ENCODE measurements at regions not wholly inside any gene's neighbourhood (a gene's known extent, or its start where the extent isn't known, plus 50 kb on each side); places are given as distances from the start of the nearest gene placed in this dataset.
A peak's percentile ranks its signal among the peaks of the same experiment; 100 is the strongest.
"Not testable (repeated sequence)": the region's sequence is repeated elsewhere in the genome, so short reads cannot be mapped to it uniquely, and the experiment has no call there.

DNA sequence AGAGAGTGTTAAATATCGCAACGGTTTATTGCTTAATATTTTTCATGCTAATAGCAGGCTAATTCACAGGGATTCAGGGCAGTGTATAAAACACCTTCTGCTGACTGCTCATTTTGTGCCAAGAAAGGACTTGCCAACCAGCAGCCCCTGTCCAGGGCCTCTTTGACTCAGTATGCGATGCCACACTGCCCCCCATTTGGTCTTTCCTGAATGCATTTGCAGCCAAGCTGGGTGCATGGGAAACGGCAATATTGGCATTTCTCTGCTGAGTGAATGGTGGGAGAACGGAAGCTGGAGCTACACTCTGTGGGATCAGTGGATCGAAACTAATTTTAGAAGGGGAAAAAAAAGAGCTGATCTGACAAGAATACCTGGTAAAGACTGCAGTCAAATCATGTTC is 152.9 kb upstream of the C16orf82 start:
- DNase-seq: no peak

DNA sequence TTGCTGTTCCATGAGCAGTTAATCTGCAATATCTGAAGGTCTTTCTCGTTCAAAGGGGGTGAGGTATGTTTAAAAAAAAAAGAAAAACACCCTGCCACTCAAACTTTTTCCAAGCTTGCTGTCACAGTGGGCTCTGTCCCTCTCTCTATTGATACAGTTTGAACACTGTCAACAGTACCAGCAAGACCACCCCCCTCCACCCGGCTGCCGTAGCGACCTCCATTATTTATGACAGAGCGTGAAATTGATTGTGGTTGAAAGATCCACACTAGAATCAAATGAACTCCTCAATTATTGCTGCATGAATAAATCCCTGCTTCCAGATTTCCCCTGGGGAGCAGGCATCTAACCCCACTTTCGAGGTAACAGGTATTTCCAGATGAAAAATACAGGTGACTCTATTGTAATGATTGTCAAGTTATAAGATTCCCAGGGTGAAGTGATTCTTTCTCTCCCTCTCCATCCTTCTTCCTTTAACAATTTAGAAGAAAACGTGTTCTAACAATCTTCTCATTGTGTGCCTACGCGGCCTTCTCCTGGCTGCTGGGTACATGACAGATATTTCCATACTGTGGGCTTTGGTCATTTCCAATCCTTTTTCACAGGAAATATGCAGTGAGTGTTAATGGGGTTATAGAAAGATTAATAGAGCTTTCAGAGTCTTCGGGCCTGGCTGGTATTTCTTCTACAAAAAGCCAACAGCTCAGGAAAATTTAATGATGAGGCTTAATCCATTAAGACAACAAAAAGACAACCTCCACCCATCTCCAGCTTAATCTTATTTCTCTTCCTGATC is 135.7 kb upstream of the C16orf82 start:
- DNase-seq: no peak

DNA sequence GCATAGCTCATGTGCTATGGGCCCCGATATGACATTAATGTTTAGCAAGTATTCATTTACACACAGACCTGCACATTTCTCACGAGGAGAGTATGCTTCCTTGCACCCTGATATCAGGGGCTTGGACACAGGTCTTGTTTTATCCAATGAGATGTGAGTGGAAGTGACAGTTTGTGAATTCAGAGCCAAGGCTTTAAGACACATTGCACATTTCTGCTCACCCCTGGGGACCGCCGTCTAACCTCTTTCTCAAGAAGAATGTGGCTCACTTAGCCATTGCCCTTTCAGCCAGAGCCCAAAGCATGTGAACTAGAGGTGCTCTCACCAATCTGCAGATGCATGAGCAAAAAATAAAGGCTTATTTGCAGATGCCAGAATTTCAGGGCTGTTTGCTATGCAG is 116.1 kb upstream of the C16orf82 start:
- DNase-seq: no peak

DNA sequence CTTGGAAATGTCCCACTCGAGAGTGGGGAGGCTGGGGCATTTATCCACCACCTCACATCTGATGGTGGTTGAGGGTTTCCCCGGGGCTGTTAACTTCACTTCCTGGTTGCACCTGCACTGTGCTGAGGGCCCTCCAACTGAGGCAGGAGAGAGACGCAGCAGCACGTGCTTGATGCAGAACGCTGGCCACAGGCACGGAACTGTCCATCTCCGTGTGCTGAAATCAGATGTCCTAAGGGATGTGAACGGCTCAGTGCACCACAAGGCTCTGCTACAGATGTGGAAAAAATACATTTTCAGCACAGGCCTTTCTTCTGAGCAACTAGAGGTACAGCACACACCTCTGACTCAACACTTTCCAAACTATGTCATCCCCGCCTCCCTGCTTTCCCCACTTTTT is 114.8 kb upstream of the C16orf82 start:
- no peak for DNase-seq

DNA sequence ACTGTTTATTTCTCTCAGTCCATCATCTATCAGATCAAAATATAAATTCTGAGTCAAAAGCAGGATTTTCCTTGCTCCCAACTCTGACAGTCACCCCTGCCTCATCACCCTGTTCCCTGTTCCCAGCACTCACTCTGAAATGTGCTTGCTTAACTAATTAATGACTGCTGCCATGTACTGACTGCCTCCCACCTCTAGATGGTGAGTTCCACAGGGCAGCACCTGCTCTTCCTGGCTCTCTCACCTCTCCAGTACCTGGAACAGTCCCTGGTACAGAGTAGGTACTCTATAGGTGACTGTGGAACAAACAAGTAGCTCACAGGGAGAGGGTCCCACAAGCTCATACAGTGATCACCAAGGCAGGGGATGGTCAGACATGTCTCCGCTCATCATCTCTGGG is 114.3 kb upstream of the C16orf82 start:
- no peak for DNase-seq

DNA sequence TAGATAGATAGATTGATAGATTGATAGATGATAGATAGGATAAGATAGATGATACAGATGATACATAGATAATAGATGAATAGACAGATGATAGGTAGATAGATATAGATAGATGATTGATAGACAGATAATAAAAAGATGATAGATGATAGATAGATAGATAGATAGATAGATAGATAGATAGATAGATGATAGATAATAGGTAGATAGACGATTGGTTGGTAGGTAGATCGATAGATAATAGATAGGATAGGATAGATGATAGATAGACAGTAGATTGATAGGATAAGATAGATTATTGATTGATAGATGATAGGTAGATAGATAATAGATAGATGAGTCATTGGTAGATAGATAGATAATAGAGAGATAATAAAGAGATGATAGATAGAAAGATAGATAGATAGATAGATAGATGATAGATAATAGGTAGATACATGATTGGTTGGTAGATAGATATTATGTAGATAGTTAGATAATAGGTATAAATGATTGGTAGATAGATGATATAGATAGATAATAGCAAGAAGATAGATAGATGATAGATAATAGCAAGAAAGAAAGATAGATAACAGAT is 109.4 kb upstream of the C16orf82 start:
- DNase-seq: no peak

DNA sequence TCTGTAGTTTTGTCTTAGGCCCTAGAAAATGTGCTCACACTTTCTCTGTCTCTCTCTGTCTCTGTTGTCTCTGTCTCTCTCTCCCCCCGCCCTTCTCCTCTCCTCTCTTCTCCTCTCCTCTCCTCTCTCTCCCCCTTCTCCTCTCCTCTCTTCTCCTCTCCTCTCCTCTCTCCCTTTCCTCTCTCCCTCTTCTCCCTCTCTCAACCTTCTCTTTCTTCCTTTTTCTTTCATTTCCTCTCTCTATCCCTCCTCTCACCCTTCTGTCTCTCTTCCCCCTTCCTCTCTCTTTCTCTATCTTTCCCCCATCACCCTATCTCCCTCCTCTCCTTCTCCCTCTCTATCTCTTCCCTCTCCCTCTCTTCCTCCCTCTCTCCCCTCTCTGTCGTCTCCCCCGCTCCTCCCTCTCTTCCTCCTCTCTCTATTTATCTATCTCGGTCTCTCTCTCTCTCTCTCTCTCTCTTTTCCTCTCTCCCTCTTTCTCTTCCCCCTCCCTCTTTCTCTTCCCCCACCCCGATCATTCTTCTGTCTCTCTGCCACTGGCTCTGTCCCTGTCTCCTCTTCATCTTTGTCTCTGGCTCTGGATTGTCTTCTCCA is 107.2 kb upstream of the C16orf82 start:
- no peak for DNase-seq

DNA sequence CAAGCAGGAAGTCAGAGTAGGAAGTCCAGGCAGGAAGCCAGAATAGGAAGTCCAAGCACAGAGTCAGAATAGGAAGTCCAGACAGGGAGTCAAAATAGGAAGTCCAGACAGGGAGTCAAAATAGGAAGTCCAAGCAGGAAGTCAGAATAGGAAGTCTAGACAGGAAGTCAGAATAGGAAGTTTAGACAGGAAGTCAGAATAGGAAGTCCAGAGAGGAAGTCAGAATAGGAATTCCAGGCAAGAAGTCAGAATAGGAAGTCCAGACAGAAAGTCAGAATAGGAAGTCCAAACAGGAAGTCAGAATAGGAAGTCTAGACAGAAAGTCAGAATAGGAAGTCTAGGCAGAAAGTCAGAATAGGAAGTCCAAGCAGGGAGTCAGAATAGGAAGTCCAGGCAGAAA is 105.3 kb upstream of the C16orf82 start:
- no peak for DNase-seq

DNA sequence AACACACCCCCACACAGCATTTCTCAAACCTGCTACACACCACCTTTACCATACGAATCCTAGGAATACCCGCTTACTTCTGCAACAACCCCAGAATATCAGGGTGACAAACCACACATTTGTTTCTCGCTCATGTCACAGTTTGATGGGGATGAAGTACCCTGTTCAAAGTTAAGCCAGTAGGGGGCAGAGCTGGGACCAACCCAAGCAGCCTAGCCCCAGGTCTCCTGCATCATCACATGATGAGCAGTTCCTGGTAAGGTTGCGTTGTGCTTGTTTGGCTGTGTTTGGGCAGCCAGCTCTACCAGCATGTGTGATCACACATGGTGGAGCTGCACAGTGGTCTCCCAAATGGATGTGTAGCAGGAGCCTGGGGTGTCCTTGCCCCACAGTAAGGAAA is 103.6 kb upstream of the C16orf82 start:
- no peak for DNase-seq

DNA sequence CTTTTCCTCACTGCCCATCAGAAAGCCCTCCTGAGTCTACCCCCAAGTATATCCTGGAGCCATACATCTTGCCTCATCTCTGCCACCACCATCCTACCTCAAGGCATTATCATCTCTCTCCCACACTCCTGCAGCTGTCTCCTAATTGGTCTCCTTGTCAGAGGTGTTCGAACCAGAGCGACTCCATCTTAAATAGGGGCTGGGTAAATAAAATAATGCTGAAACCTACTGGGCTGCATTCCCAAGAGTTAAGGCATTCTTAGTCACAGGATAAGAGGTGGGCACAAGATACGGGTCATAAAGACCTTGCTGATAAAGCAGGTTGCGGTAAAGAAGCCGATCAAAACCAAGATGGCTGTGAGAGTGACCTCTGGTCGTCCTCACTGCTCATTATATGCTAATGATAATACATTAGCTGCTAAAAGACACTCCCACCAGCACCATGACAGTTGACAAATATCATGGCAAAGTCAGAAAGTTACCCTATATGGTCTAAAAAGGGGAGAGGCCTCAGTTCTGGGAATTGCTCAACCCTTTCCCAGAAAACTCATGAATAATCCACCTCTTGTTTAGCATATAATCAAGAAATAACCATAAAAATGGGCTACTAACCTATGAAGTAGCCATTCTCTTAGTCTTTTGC is 97.0 kb upstream of the C16orf82 start:
- DNase-seq: no peak

DNA sequence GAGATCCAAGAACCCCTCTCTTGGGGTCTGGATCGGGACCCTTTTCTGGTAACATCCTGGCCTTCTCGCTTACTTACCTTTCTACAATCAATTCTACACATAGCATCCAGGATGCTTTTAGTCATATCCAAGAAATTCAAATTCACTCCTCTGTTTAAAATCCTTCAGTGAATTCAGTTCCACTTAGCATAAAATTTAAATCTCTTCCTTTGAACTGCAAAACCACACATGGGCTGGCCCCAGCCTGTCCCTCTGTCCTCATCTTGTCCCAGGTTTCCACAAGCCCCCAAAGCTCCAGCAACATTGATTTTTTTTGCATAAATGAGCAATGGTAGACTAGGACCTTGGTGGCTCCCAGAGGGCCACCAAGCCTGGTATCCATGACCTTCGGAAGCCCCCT is 96.4 kb upstream of the C16orf82 start:
- DNase-seq: no peak

DNA sequence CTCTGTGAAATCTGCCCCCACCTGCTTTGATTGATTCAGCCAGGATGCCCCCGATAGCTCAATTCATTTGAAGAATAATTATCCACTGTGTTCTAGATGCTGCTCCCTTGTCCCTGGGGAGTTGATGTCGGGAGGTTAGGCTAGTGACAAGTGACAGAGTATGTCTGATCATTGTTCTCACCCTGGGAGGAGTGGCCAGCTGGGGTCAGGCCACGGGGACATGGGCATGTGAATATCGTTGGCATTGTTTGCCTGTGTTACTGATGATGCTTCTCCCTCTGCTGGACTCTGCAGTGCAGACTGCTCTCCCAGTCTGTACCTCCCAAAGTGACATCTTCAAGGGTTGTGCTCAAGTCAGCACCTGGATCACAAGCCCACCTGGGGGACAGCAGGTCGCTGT is 89.9 kb upstream of the C16orf82 start:
- no peak for DNase-seq

DNA sequence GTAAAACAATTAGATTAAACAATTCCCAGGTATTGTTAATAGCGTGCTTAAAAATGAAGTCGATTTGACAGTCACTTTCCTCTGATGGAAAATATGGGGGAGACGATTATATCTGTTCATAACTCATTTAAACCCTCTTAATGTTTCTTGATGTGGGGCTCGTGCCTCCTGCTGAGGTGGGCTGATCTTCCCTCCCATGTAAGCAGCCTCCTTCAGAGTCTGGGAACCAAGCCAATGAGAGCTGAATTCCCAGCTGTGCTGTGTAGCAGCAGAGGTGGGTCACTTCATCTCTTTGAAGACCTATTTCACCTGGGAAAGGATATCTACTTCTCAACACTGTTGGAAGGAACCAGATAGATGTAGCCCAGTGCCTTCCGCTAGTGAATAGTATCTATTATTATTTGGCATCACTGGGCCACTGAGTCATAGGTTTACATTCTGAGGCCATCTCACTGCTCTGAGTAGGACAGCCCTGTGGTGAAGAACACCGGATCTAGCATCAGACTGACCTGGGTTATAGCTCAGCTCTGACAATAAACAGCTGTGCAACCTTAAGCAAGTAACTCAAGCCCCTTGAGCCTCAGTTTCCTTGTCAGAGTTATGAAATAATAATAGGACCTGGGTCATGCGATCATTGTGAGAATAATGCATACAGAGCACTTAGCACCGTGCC is 85.3 kb upstream of the C16orf82 start:
- no peak for DNase-seq

DNA sequence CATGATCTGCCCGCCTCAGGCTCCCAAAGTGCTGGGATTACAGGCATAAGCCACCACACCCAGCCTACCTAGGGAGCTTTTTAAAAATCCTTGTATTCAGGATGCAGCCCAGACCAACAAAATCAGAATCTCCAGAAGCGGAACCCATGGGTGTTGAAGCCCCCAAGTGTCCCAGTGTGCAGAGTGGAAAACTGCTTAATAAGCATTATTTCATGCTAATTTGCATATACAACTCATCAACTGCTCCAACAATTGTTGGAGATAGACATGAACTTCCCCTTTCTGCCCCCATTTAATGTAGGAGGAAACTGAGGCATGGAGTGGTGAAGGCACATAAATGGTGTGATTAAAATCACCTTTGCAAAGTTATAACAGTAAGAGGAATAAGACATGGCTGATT is 84.3 kb upstream of the C16orf82 start:
- no peak for DNase-seq

DNA sequence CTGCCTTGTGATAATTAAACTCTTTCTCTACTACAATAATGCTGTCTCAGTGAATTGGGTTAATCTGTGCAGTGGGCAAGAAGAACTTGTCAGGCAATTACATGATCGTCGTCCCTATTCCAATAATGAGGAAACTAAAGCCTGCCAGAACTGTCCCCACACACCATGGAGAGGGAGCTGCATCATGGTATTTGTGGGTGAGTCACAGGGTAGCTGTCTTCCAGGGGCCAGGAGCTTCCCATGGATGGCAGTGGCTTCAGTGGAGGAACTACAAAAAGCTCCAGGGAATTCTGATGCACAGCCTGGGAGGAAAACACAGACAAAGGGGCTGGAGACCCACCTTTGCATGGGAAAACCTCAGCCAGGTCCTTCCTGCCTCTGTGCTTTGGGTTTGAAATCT is 83.3 kb upstream of the C16orf82 start:
- no peak for DNase-seq

DNA sequence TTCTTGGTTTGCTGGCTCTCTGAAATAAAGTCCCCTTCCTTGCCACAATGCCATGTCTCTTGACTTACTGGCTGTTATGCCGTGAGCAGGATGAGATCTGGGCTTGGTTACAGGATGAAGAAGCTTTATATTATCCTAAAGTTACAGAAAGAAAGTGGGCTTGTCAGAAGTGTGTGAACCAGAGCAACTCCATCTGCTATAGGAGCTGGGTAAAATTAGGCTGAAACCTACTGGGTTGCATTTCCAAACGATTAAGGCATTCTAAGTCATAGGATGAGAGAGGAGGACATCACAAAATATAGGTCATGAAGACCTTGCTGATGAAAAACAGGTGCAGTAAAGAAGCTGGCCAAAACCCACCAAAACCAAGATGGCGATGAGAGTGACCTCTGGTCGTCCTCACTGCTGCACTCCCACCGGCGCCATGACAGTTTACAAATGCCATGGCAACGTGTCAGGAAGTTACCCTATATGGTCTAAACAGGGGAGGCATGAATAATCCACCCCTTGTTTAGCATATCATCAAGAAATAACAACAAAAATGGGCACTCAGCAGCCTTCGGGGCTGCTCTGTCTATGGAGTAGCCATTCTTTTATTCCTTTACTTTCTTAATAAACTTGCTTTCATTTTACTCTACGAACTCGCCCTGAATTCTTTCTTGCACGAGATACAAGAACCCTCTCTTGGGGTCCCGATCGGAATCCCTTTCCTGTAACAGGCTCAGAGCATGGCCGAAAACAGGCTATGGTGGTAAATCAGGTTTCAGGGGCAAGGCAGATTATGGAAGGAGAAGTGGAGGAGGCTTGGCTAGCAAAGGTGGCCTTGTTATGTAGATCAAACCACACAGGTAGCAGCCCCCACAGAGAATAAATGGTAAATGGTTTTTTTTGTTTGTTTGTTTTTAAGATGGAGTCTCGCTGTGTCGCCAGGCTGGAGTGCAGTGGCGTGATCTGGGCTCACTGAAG is 81.3 kb upstream of the C16orf82 start:
- no peak for DNase-seq

DNA sequence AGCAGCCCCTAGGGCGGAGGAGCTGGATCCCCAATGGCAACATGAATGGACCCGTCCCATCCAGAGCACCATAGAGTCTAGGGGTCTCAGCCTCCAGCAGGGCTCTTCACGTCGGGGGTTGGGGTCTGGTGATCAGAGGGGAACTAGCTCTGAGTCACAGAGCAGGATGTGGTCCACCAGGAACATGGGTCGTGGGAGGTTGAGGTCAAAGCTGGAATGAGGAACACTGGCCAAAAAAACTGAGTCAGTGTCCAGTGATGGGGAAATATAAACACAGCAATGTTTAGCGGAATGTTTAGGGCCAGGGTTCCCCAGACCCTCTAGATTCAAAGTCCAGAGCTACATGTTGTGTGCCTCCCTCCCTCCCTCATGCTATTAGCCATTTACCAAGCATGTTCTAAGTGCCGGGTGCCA is 79.1 kb upstream of the C16orf82 start:
- DNase-seq: no peak

DNA sequence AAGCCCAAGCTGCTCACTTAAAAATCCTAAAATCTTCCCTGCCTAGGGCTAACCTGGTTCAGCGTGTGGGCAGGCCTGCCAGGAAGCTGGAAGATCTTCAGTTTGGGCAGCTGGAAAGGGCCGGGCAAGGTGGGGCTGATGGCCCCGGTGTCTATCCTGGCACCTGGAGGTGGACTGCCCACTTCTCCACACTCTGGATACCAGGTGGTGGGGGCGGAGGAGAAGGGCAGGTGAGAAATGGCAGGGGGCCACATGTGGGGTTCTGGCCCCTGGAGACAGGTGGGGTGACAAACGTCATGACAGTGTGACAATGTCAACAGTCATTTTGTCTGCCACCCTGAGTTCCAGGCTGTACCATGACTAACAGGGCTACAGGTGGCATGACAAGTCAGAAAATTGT is 78.5 kb upstream of the C16orf82 start:
- DNase-seq: no peak

DNA sequence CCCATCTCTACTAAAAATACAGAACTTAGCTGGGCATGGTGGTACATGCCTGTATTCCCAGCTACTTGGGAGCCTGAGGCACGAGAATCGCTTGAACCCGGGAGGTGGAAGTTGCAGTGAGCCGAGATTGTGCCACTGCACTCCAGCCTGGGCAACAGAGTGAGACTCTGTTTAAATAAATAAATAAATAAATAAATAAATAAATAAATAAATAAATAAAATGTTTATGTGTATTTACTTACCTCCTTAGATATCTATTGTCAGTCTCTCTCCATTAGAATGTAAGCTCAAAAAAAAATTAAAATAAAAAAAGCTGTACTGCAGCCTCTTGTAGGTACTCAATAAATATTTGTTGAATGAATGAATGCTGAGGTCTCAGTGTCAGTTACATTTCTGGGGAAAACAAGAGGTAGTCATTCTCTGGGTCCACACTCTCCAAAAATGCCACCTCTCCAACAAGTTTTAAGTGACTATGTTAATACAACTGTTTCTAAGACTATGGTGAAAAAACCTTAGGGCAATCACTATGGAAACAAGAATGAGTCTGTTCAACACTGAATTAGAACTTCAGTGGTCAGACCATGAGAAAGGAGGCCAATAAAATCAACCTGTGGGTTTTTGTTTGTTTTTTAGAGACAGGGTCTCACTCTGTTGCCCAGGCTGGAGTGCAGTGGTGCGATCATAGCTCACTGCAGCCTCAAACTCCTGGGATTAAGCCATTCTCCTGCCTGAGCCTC is 76.2 kb upstream of the C16orf82 start:
- not testable (repeated sequence) for DNase-seq

DNA sequence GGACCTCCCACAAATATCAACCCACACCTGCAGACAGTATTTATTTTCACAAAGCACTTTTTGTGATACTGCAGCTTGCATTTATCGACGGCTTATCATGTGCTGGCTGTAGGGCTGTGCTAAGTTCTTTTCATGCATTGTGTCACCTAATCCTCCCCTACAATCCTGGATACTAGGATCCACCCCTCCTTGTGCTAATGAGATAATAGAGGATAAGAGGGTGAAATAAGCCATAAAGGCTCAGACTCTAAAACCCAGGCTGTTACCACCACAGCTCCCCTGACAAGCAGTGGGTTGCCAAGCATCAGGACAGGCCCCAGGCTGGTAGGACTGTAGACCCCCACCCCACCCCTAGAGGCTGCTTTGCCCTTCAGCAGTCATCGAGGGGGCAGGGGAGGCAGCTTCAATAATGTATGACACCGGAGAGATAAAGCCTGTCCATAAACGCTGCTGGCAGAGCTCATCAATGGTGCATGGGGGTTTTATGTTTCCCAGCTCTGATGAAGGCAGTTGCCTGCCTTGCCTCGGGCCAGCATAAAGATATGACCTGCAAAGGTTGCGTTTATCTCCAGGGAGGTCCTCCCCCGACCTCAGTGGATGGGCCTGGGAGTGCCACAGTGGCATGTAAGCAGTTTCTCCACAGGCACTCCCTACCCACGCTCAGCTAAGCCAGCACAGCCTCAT is 73.9 kb upstream of the C16orf82 start:
- DNase-seq: peak; percentile 21

DNA sequence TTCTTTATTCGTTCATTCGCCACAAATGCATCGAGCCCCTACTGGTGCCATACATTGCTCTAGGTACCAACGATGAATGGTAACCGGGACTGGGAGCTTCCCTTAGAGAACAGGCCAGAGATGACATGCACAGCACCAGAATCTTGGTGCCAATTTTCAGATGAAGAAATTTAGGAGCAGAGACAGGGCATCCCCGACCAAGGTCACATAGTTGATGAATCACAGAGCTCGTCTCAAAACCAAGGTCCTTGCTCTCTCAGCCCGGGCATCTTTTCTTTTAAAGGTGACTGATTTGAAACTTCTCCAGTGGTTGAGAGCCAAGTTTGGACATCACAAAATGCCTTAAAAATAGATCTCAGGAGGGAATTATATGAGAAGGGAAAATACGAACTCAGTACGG is 73.2 kb upstream of the C16orf82 start:
- no peak for DNase-seq
